ENCODE measurements at regions not wholly inside any gene's neighbourhood (a gene's known extent, or its start where the extent isn't known, plus 50 kb on each side); places are given as distances from the start of the nearest gene placed in this dataset.

GRCh38 chr5:103355579-103355978, 97.0 kb downstream of the MACIR start:
- Histone ChIP-seq H3K9me3 (ENCODE audit: control extremely low read depth in 1 of 3, control insufficient read depth in 2 of 3, insufficient read depth in 1 of 3, low read length in 2 of 3) (no peaks in the 10 kb centered on the region), H4K20me1 (ENCODE audit: control insufficient read depth, insufficient read depth, low read length, poor library complexity, severe bottlenecking) (no peaks in the 10 kb centered on the region), H3K27ac (ENCODE audit: low read length in 2 of 2) (no peak overlapping the region), H3K9ac (ENCODE audit: low read length) (no peak overlapping the region), H3K4me3 (ENCODE audit: control extremely low read depth in 1 of 5, extremely low read depth in 1 of 5, insufficient read depth in 1 of 5, low read depth in 2 of 5, low read length in 4 of 5) (no peak overlapping the region), H3K4me2 (replicated peaks; ENCODE audit: low read depth, low read length, poor library complexity, severe bottlenecking) (no peak overlapping the region), H2AFZ (ENCODE audit: insufficient read depth, low read depth, low read length, poor library complexity, severe bottlenecking) (no peak overlapping the region), H3K4me1 (ENCODE audit: control insufficient read depth in 2 of 2, insufficient read depth in 2 of 2, low read length in 2 of 2) (no peaks in the 10 kb centered on the region), H3K36me3 (replicated peaks in 1 of 2; ENCODE audit: control extremely low read depth in 1 of 2, control insufficient read depth in 1 of 2, extremely low read depth in 1 of 2, insufficient read depth in 2 of 2, low read length in 1 of 2) (no peaks in the 10 kb centered on the region), H3K79me2 (ENCODE audit: control insufficient read depth, insufficient read depth, low read length) (no peaks in the 10 kb centered on the region), H3K27me3 (replicated peaks in 1 of 4; ENCODE audit: control extremely low read depth in 1 of 4, control insufficient read depth in 3 of 4, insufficient read depth in 4 of 4, low read length in 3 of 4) (peaks cover 0 to 3% (median 0%) of the 10 kb centered on the region in 4 experiments)
- DNase-seq, result no peak
- H3K9me3 Mint-ChIP-seq (ENCODE audit: insufficient read depth), result no peaks in the 10 kb centered on the region
- H3K27me3 Mint-ChIP-seq, result peaks cover 7% of the 10 kb centered on the region
- intact Hi-C loops (cut with micrococcal nuclease), result no loop called here
- ChIA-PET POLR2A (no interaction called here), CTCF (no interaction called here)
- no peak overlapping the region for H3K4me3 Mint-ChIP-seq
- WGBS (ENCODE audit: insufficient coverage), result 100% methylated on average over 1 of the region's 2 CpGs
- TF ChIP-seq EZH2 (IDR thresholded peaks at IDR 0.05; ENCODE audit: borderline replicate concordance, insufficient read depth, low read depth, low read length, poor library complexity, severe bottlenecking), result no peak
- TF ChIP-seq, protein P1, sequence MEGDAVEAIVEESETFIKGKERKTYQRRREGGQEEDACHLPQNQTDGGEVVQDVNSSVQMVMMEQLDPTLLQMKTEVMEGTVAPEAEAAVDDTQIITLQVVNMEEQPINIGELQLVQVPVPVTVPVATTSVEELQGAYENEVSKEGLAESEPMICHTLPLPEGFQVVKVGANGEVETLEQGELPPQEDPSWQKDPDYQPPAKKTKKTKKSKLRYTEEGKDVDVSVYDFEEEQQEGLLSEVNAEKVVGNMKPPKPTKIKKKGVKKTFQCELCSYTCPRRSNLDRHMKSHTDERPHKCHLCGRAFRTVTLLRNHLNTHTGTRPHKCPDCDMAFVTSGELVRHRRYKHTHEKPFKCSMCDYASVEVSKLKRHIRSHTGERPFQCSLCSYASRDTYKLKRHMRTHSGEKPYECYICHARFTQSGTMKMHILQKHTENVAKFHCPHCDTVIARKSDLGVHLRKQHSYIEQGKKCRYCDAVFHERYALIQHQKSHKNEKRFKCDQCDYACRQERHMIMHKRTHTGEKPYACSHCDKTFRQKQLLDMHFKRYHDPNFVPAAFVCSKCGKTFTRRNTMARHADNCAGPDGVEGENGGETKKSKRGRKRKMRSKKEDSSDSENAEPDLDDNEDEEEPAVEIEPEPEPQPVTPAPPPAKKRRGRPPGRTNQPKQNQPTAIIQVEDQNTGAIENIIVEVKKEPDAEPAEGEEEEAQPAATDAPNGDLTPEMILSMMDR (IDR thresholded peaks at IDR 0.05), result no peak
- ATAC-seq (ENCODE audit: low read depth), result no peak
- H3K4me1 Mint-ChIP-seq, result no peaks in the 10 kb centered on the region
- H3K27ac Mint-ChIP-seq, result no peak overlapping the region

- Histone ChIP-seq H3K79me2 (ENCODE audit: control insufficient read depth, insufficient read depth, low read length) (no peaks in the 10 kb centered on the region), H3K9me3 (ENCODE audit: control extremely low read depth in 1 of 3, control insufficient read depth in 2 of 3, insufficient read depth in 1 of 3, low read length in 2 of 3) (no peaks in the 10 kb centered on the region), H4K20me1 (ENCODE audit: control insufficient read depth, insufficient read depth, low read length, poor library complexity, severe bottlenecking) (no peaks in the 10 kb centered on the region), H3K27me3 (replicated peaks in 1 of 4; ENCODE audit: control extremely low read depth in 1 of 4, control insufficient read depth in 3 of 4, insufficient read depth in 4 of 4, low read length in 3 of 4) (peaks cover 0 to 3% (median 1%) of the 10 kb centered on the region in 4 experiments), H3K27ac (ENCODE audit: low read length in 2 of 2) (no peak overlapping the region), H3K4me2 (replicated peaks; ENCODE audit: low read depth, low read length, poor library complexity, severe bottlenecking) (no peak overlapping the region), H3K4me3 (ENCODE audit: control extremely low read depth in 1 of 5, extremely low read depth in 1 of 5, insufficient read depth in 1 of 5, low read depth in 2 of 5, low read length in 4 of 5) (no peak overlapping the region), H3K4me1 (ENCODE audit: control insufficient read depth in 2 of 2, insufficient read depth in 2 of 2, low read length in 2 of 2) (no peaks in the 10 kb centered on the region), H3K9ac (ENCODE audit: low read length) (no peak overlapping the region), H2AFZ (ENCODE audit: insufficient read depth, low read depth, low read length, poor library complexity, severe bottlenecking) (no peak overlapping the region), H3K36me3 (replicated peaks in 1 of 2; ENCODE audit: control extremely low read depth in 1 of 2, control insufficient read depth in 1 of 2, extremely low read depth in 1 of 2, insufficient read depth in 2 of 2, low read length in 1 of 2) (no peaks in the 10 kb centered on the region)
- ChIA-PET CTCF (no interaction called here), POLR2A (no interaction called here)
- TF ChIP-seq, protein P1 (IDR thresholded peaks at IDR 0.05), result no peak
- WGBS (ENCODE audit: insufficient coverage), result no CpG with 5 or more reads among the region's 4 CpGs
- no peak overlapping the region for H3K27ac Mint-ChIP-seq
- no peak overlapping the region for H3K4me3 Mint-ChIP-seq
- peaks cover 12% of the 10 kb centered on the region for H3K27me3 Mint-ChIP-seq
- DNase-seq (no peak), ATAC-seq (ENCODE audit: low read depth) (no peak)
- intact Hi-C loops (cut with micrococcal nuclease), result no loop called here
- no peaks in the 10 kb centered on the region for H3K9me3 Mint-ChIP-seq (ENCODE audit: insufficient read depth)
- no peaks in the 10 kb centered on the region for H3K4me1 Mint-ChIP-seq
These were observed 95.9 kb downstream of the MACIR start for GRCh38 chr5:103354446-103354845.
